Type B pancreatic cell (in vitro differentiated cells): ENCODE measurements at regions not wholly inside any gene's neighbourhood (a gene's known extent, or its start where the extent isn't known, plus 50 kb on each side); places are given as distances from the start of the nearest gene placed in this dataset.

Source experiments
- DNase-seq: peaks from one replicate; pipeline ENCODE4 v3.0.0; 2021; ENCODE audit warnings: mixed read lengths; ENCODE audit not compliant: unreplicated experiment; ENCODE audit errors: extremely low spot score
- H3K27ac Mint-ChIP-seq: 2 replicates; pipeline ENCODE4 v1.8.0; 2021; ENCODE audit warnings: mild to moderate bottlenecking, mixed read lengths
- H3K27me3 Mint-ChIP-seq: 2 replicates; pipeline ENCODE4 v1.8.0; 2021; ENCODE audit warnings: mixed read lengths
- H3K36me3 Mint-ChIP-seq: 2 replicates; pipeline ENCODE4 v1.8.0; 2021; ENCODE audit warnings: mixed read lengths
- H3K4me1 Mint-ChIP-seq: one replicate; pipeline ENCODE4 v1.8.0; 2021; ENCODE audit warnings: mixed read lengths; ENCODE audit not compliant: unreplicated experiment
- H3K4me3 Mint-ChIP-seq: 2 replicates; pipeline ENCODE4 v1.8.0; 2021; ENCODE audit warnings: mild to moderate bottlenecking, mixed read lengths
- H3K9me3 Mint-ChIP-seq: 2 replicates; pipeline ENCODE4 v1.8.0; 2021; ENCODE audit warnings: mixed read lengths
- CTCF ChIP-seq: fragments of 200-600 bp; sonication (generic); conservative IDR thresholded peaks from 2 replicates; pipeline ENCODE4 v1.5.0; 2021; ENCODE audit warnings: antibody characterized with exemption, mild to moderate bottlenecking

GRCh38 chr9:113650207-113651131, 186.9 kb downstream of the RGS3 start:
- no peak for DNase-seq
- Mint-ChIP-seq H3K4me3 (no peak overlapping the region), H3K27ac (peak overlapping the region; percentile 67), H3K27me3 (peaks cover 2% of the 10 kb centered on the region), H3K4me1 (peaks cover 36% of the 10 kb centered on the region), H3K9me3 (no peaks in the 10 kb centered on the region), H3K36me3 (no peaks in the 10 kb centered on the region)
- TF ChIP-seq CTCF, result no peak

- H3K27ac Mint-ChIP-seq, result no peak overlapping the region
- no peaks in the 10 kb centered on the region for H3K9me3 Mint-ChIP-seq
- no peak for DNase-seq
- H3K27me3 Mint-ChIP-seq, result peaks cover 3% of the 10 kb centered on the region
- no peak overlapping the region for H3K4me3 Mint-ChIP-seq
- H3K4me1 Mint-ChIP-seq, result peaks cover 34% of the 10 kb centered on the region
- no peaks in the 10 kb centered on the region for H3K36me3 Mint-ChIP-seq
- TF ChIP-seq CTCF, result no peak
Observed at GRCh38 chr9:113651896-113652295, 188.4 kb downstream of the RGS3 start.

GRCh38 chr9:113652355-113653152, 189.0 kb downstream of the RGS3 start:
- peaks cover 3% of the 10 kb centered on the region for H3K27me3 Mint-ChIP-seq
- no peak overlapping the region for H3K27ac Mint-ChIP-seq
- DNase-seq, result no peak
- no peaks in the 10 kb centered on the region for H3K9me3 Mint-ChIP-seq
- no peak for TF ChIP-seq CTCF
- no peaks in the 10 kb centered on the region for H3K36me3 Mint-ChIP-seq
- no peak overlapping the region for H3K4me3 Mint-ChIP-seq
- peaks cover 32% of the 10 kb centered on the region for H3K4me1 Mint-ChIP-seq

- no peaks in the 10 kb centered on the region for H3K9me3 Mint-ChIP-seq
- H3K4me1 Mint-ChIP-seq, result peaks cover 32% of the 10 kb centered on the region
- no peak for DNase-seq
- no peak overlapping the region for H3K27ac Mint-ChIP-seq
- no peak for TF ChIP-seq CTCF
- H3K4me3 Mint-ChIP-seq, result no peak overlapping the region
- no peaks in the 10 kb centered on the region for H3K36me3 Mint-ChIP-seq
- peaks cover 9% of the 10 kb centered on the region for H3K27me3 Mint-ChIP-seq
Observed at GRCh38 chr9:113653746-113654604, 190.4 kb downstream of the RGS3 start.
